Neural progenitor cell (in vitro differentiated cells): ENCODE measurements at regions not wholly inside any gene's neighbourhood (a gene's known extent, or its start where the extent isn't known, plus 50 kb on each side); places are given as distances from the start of the nearest gene placed in this dataset.

Experiments used
- EZH2 ChIP-seq: fragments of 200-600 bp; sonication (generic); IDR thresholded peaks from 2 replicates; pipeline ENCODE4 v1.6.1; 2017; ENCODE audit warnings: antibody characterized with exemption, mild to moderate bottlenecking, moderate library complexity
- EZH2phosphoT487 ChIP-seq: fragments of 200-600 bp; sonication (generic); IDR thresholded peaks from 2 replicates; pipeline ENCODE4 v1.6.1; 2017; ENCODE audit warnings: antibody characterized with exemption
- TF ChIP-seq, protein P1 (sequence below): fragments of 200-600 bp; sonication (generic); IDR thresholded peaks from 2 replicates; pipeline ENCODE4 v1.5.1; 2017; ENCODE audit warnings: antibody characterized with exemption, mild to moderate bottlenecking

- TF ChIP-seq, protein P1, sequence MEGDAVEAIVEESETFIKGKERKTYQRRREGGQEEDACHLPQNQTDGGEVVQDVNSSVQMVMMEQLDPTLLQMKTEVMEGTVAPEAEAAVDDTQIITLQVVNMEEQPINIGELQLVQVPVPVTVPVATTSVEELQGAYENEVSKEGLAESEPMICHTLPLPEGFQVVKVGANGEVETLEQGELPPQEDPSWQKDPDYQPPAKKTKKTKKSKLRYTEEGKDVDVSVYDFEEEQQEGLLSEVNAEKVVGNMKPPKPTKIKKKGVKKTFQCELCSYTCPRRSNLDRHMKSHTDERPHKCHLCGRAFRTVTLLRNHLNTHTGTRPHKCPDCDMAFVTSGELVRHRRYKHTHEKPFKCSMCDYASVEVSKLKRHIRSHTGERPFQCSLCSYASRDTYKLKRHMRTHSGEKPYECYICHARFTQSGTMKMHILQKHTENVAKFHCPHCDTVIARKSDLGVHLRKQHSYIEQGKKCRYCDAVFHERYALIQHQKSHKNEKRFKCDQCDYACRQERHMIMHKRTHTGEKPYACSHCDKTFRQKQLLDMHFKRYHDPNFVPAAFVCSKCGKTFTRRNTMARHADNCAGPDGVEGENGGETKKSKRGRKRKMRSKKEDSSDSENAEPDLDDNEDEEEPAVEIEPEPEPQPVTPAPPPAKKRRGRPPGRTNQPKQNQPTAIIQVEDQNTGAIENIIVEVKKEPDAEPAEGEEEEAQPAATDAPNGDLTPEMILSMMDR, result no peak
- TF ChIP-seq EZH2 (no peak), EZH2phosphoT487 (no peak)
These were observed 173.0 kb downstream of the SPCS3 start for GRCh38 chr4:176492646-176493302.
